LNCaP clone FGC (cell line): ENCODE measurements at regions not wholly inside any gene's neighbourhood (a gene's known extent, or its start where the extent isn't known, plus 50 kb on each side); places are given as distances from the start of the nearest gene placed in this dataset.
"Not testable (repeated sequence)": the region's sequence is repeated elsewhere in the genome, so short reads cannot be mapped to it uniquely, and the experiment has no call there.

ENCODE experiments used
- DNase-seq: peaks from one replicate; pipeline ENCODE4 v3.0.0-alpha.2; 2011; ENCODE audit warnings: low read depth
- H3K4me3 ChIP-seq: 2 replicates; pipeline ENCODE4 v1.5.1; 2011; ENCODE audit warnings: mild to moderate bottlenecking, low read depth, low read length, control low read depth
- CTCF ChIP-seq: IDR thresholded peaks from 2 replicates; pipeline ENCODE4 v1.5.1; 2012; ENCODE audit warnings: mild to moderate bottlenecking; ENCODE audit not compliant: control insufficient read depth, insufficient read depth; ENCODE audit errors: extremely low read depth

DNA sequence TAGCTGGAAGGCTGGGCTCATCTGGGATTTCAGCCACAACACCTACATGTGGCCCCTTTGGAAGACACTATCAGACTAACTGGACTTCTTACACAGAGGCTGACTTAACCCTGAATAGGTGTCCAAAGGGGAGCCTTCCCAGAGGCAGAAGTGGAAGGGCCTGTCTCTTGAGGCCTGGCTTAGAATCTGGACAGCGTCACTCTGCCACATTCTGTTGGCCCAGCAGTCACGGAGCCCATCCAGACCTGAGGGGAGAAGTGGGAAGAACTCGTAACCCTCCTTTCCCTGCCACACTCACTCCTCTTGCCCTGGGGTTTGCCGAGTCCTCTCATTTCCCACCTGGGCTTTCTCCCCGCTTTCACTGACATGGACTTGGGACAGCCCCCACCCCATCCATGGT lies 170.5 kb downstream of the C16orf95 start:
- H3K4me3 ChIP-seq = no peak overlapping the region
- no peak for DNase-seq
- TF ChIP-seq CTCF = no peak

DNA sequence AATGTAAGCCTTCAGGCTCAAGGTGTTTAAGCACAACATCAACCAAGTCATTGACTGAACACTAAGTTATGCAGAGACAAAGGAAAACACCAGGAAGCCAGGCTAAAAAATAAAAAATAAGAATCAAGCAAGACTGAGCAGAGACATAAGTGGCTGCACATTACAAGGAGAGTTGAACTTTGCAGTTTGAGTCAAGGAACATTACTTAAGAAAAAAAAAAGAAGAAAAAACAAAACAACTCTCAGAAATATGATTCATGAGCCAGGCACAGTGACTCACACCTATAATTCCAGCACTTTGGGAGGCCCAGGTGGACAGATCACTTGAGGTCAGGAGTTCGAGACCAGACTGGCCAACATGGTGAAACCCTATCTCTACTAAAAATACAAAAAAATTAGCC lies 168.1 kb downstream of the C16orf95 start:
- no peak overlapping the region for H3K4me3 ChIP-seq

GRCh38 chr16:87150262-87150661 lies 166.9 kb downstream of the C16orf95 start:
- DNase-seq = no peak
- no peak overlapping the region for H3K4me3 ChIP-seq
- no peak for TF ChIP-seq CTCF

More for the DNA sequence above, 168.1 kb downstream of the C16orf95 start:
- no peak for TF ChIP-seq CTCF
- no peak for DNase-seq

GRCh38 chr16:87150681-87151280 lies 166.4 kb downstream of the C16orf95 start:
- DNase-seq = no peak
- TF ChIP-seq CTCF = no peak
- no peak overlapping the region for H3K4me3 ChIP-seq

DNA sequence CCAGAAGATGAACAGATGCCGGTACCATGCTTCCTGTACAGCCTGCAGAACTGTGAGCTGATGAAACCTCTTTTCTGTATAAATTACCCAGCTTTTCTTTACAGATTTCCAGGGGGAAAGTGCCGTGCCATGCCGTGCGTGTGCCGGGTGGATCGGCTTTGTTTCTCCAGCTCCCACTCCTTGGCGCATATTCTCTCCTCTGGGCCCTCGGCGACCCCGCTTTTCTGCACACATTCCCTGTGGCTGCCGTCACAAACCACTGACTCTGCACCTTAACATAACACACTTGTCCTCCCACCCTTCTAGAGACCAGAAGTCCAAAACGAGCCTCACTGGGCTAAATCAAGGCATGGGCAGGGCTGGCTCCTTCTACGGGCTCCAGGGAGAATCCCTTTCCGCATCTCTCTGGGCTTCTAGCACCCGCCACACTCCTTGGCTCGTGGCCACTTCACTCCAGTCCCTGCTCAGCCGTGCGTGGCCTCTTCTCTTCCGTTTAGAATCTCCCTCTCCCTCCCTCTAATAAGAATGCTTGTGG lies 164.9 kb downstream of the C16orf95 start:
- no peak overlapping the region for H3K4me3 ChIP-seq
- no peak for TF ChIP-seq CTCF
- no peak for DNase-seq

DNA sequence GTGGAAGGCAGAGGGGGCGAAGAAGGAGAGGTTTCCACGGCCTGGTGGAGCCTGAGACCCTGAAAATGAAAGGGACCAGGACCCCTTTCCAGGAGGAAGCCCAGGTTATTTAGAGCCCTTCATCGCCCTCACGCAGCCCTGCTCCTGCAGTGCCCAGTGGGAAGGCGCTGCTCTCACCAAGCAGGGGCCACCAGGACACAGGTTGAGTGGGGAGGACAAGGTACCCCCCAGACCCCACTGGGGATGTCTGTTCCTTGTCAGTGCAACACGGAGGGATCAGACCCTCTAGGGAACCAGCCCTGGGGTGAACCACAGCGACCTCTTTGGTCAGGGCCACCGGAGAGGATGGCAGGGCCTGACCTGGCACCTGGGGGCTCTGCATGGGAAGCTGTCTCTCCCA lies 163.9 kb downstream of the C16orf95 start:
- no peak for TF ChIP-seq CTCF
- no peak overlapping the region for H3K4me3 ChIP-seq
- no peak for DNase-seq

- not testable (repeated sequence) for H3K4me3 ChIP-seq, DNase-seq
These were observed 161.9 kb downstream of the C16orf95 start for GRCh38 chr16:87155315-87155714.
